Esophagus muscularis mucosa (tissue), 4 donors: ENCODE measurements at regions not wholly inside any gene's neighbourhood (a gene's known extent, or its start where the extent isn't known, plus 50 kb on each side); places are given as distances from the start of the nearest gene placed in this dataset.

Source experiments
- DNase-seq: peaks from one replicate; pipeline ENCODE4 v3.0.0-alpha.2; 2017; ENCODE audit errors: extremely low spot score
- H3K27ac ChIP-seq, 4 donors: fragments of 200-600 bp; sonication (generic); replicated peaks in 1 of 4; 1 replicate in 3 of 4; 2 replicates in 1 of 4; pipeline ENCODE4 v1.5.1; 2016 to 2019; ENCODE audit warnings: mild to moderate bottlenecking in 1 of 4
- H3K27me3 ChIP-seq, 4 donors: fragments of 200-600 bp; sonication (generic); one replicate each; pipeline versions ENCODE4 v1.5.1 to v1.6.0; 2016 to 2019
- H3K36me3 ChIP-seq, 4 donors: fragments of 200-600 bp; sonication (generic); one replicate each; pipeline ENCODE4 v1.5.1; 2016 to 2019
- H3K4me1 ChIP-seq, 4 donors: fragments of 200-600 bp; sonication (generic); one replicate each; pipeline ENCODE4 v1.5.1; 2016 to 2019
- H3K4me3 ChIP-seq, 4 donors: fragments of 200-600 bp; sonication (generic); 1 replicate in 2 of 4; 2 replicates in 2 of 4; pipeline ENCODE4 v1.5.1; 2016 to 2019; ENCODE audit warnings: mild to moderate bottlenecking in 4 of 4, moderate library complexity in 1 of 4
- H3K9me3 ChIP-seq, 4 donors: fragments of 200-600 bp; sonication (generic); 1 replicate in 3 of 4; 2 replicates in 1 of 4; pipeline ENCODE4 v1.5.1; 2016 to 2019
- CTCF ChIP-seq, 3 experiments: fragments of 200-600 bp in 2 of 3; fragments of 450-650 bp in 1 of 3; sonication (generic) in 2 of 3; IDR thresholded peaks; one replicate each; pipeline ENCODE4 v1.5.1; 2017 to 2019; ENCODE audit warnings: antibody characterized with exemption in 3 of 3, mild to moderate bottlenecking in 2 of 3, moderate library complexity in 1 of 3
- EP300 ChIP-seq: sonication (generic); formaldehyde crosslinking; IDR thresholded peaks from one replicate; pipeline ENCODE4 v1.6.1; 2017; ENCODE audit warnings: antibody characterized with exemption
- POLR2A ChIP-seq: fragments of 450-650 bp; IDR thresholded peaks from one replicate; pipeline ENCODE4 v1.6.1; 2017; ENCODE audit warnings: antibody characterized with exemption, moderate library complexity, mild to moderate bottlenecking, low read depth
- POLR2AphosphoS5 ChIP-seq, 2 donors: sonication (generic); formaldehyde crosslinking; IDR thresholded peaks; one replicate each; pipeline ENCODE4 v1.6.1; 2017; ENCODE audit warnings: antibody characterized with exemption in 2 of 2
- WGBS: methylation state at CpG from one replicate; pipeline ENCODE4 v1.1.5; 2018; 5-methylcytosine and 5-hydroxymethylcytosine counted together
- intact Hi-C: fragments of 100-400 bp; cut with DNase I; formaldehyde crosslinking; loops from one replicate; pipeline ENCODE4 v1.15.1; 2023

- Histone ChIP-seq H3K27me3 (no peaks in the 10 kb centered on the region), H3K9me3 (no peaks in the 10 kb centered on the region), H3K4me1 (peaks cover 0 to 2% (median 0%) of the 10 kb centered on the region in 4 donors), H3K4me3 (no peak overlapping the region), H3K36me3 (no peaks in the 10 kb centered on the region), H3K27ac (no peak overlapping the region)
- 97% methylated on average over 6 of the region's 6 CpGs for WGBS
- intact Hi-C loops = loop anchor here (10.0 kb wide), 1 partner anchor 346 kb away; no protein-coding TSS in a partner anchor
- TF ChIP-seq EP300 (no peak), POLR2A (no peak), CTCF (IDR thresholded peaks at IDR 0.05) (no peak), POLR2AphosphoS5 (IDR thresholded peaks at IDR 0.05) (no peak)
- DNase-seq = no peak
Measured at GRCh38 chr12:91320999-91321398, 138.4 kb upstream of the DCN start.

DNA sequence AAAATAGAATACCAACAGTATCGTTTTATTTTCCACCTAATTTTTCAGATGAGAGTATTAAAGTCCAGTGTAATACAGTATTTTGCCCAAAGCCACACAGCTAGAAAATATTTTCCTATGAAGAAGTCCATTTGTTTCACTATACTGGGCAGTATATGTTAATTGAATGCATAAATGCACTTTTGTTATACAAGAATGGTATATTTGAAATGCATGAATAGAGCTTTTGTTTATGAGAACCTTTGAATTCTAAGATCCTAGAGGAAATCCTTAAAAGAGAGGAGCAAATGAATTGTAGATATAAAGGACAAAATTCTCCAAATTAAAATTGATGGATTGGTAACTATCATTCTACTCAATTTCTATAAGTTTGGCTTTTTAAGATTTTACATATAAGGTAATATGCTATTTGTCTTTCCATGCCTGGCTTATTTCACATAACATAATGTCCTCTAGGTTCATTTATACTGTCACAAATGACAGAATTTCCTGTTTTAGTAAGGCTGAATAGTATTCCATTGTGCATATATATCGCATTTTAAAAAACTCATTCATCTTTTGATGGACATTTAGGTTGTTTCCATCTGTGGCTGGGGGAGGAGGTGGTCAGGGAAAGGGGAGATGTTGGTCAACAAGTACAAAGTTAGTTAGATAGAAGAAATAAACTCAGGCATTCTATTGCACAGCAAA, 136.6 kb upstream of the DCN start:
- Histone ChIP-seq H3K27me3 (no peaks in the 10 kb centered on the region), H3K4me3 (no peak overlapping the region), H3K4me1 (no peaks in the 10 kb centered on the region), H3K27ac (no peak overlapping the region), H3K36me3 (no peaks in the 10 kb centered on the region), H3K9me3 (no peaks in the 10 kb centered on the region)
- no peak for DNase-seq
- intact Hi-C loops = no loop called here
- TF ChIP-seq POLR2AphosphoS5 (IDR thresholded peaks at IDR 0.05) (no peak), POLR2A (no peak), EP300 (no peak), CTCF (IDR thresholded peaks at IDR 0.05) (no peak)
- 80% methylated on average over 2 of the region's 2 CpGs for WGBS

DNA sequence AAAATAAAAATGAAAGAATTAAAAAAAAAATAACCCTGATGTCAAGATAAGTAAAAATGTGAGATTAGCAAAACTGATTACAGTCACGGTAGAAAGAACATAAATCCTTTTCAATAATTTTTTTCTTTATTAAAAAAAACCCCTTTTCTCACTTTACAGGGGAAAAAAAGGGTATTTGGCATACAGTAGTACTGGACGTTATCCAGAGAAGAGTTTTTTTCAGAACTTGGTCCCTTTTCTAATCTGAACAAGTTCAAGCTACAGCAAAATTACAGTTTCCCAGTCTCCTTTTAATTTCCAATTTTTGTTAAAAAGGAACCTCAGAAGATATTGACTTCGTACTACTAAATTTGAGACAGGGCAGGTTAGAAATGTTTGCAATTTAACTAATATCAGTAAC, 134.7 kb upstream of the DCN start:
- H3K4me1 ChIP-seq = no peaks in the 10 kb centered on the region
- no peak for TF ChIP-seq POLR2A
- no peak for TF ChIP-seq EP300
- TF ChIP-seq CTCF (IDR thresholded peaks at IDR 0.05) = no peak
- TF ChIP-seq POLR2AphosphoS5 (IDR thresholded peaks at IDR 0.05) = no peak
- 59% methylated on average over 3 of the region's 3 CpGs for WGBS
- no peak overlapping the region for H3K27ac ChIP-seq
- no peak for DNase-seq
- no peaks in the 10 kb centered on the region for H3K27me3 ChIP-seq
- no peaks in the 10 kb centered on the region for H3K9me3 ChIP-seq
- no peaks in the 10 kb centered on the region for H3K36me3 ChIP-seq
- intact Hi-C loops = no loop called here
- no peak overlapping the region for H3K4me3 ChIP-seq

DNA sequence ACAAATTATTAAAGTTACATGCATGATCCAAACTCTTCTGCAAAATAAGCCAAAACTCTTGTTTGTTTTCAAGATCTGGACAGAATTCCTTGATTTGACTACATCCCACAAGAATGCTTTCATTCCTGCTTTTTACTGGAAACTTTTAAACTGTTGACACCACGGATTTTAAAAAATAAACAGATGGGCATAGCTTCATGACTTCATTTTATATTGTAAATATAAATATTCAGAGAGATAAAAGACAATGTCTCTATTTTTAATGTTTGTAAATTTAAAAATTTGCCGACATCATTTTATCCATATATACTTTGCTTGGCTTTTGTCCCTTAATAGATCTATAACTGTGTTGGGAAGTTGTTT, 134.3 kb upstream of the DCN start:
- Histone ChIP-seq H3K27ac (no peak overlapping the region), H3K36me3 (no peaks in the 10 kb centered on the region), H3K27me3 (no peaks in the 10 kb centered on the region), H3K9me3 (no peaks in the 10 kb centered on the region), H3K4me1 (no peaks in the 10 kb centered on the region), H3K4me3 (no peak overlapping the region)
- intact Hi-C loops = no loop called here
- TF ChIP-seq POLR2A = no peak
- no peak for TF ChIP-seq EP300
- TF ChIP-seq CTCF (IDR thresholded peaks at IDR 0.05) = no peak
- no peak for TF ChIP-seq POLR2AphosphoS5 (IDR thresholded peaks at IDR 0.05)
- DNase-seq = no peak
- WGBS = 55% methylated on average over 2 of the region's 2 CpGs

- no peak for DNase-seq
- H3K4me3 ChIP-seq = no peak overlapping the region
- H3K27ac ChIP-seq = no peak overlapping the region
- no peaks in the 10 kb centered on the region for H3K9me3 ChIP-seq
- intact Hi-C loops = no loop called here
- no peaks in the 10 kb centered on the region for H3K27me3 ChIP-seq
- no peak for TF ChIP-seq POLR2A
- TF ChIP-seq CTCF (IDR thresholded peaks at IDR 0.05) = no peak
- no peak for TF ChIP-seq EP300
- no peak for TF ChIP-seq POLR2AphosphoS5 (IDR thresholded peaks at IDR 0.05)
- H3K36me3 ChIP-seq = no peaks in the 10 kb centered on the region
- no peaks in the 10 kb centered on the region for H3K4me1 ChIP-seq
- WGBS = 90% methylated on average over 1 of the region's 1 CpG
Measured at GRCh38 chr12:91316161-91316906, 133.7 kb upstream of the DCN start.
